Aorta (tissue), 5 donors: ENCODE measurements at regions not wholly inside any gene's neighbourhood (a gene's known extent, or its start where the extent isn't known, plus 50 kb on each side); places are given as distances from the start of the nearest gene placed in this dataset.

ENCODE experiments used
- ATAC-seq: fragments of 200-7000 bp; cut with Tn5 transposase; one replicate; pipeline ENCODE4 v1.9.1; 2022; ENCODE audit warnings: moderate library complexity; ENCODE audit not compliant: low FRiP score
- DNase-seq, 2 donors: peaks; one replicate each; pipeline ENCODE4 v3.0.0-alpha.2; 2020
- H3K27ac ChIP-seq, 2 donors: one replicate each; pipeline ENCODE4 v1.5.1; 2013; ENCODE audit warnings: low read length in 2 of 2, mild to moderate bottlenecking in 2 of 2, moderate library complexity in 2 of 2, control low read depth in 1 of 2, inconsistent platforms in 1 of 2, low read depth in 1 of 2
- H3K27me3 ChIP-seq, 2 donors: one replicate each; pipeline ENCODE4 v1.6.1; 2013; ENCODE audit warnings: control low read depth in 1 of 2, low read length in 1 of 2, mild to moderate bottlenecking in 1 of 2, moderate library complexity in 1 of 2; ENCODE audit not compliant: insufficient read depth in 2 of 2, control insufficient read depth in 1 of 2
- H3K36me3 ChIP-seq, 2 donors: one replicate each; pipeline ENCODE4 v1.6.1; 2013; ENCODE audit warnings: control low read depth in 1 of 2, low read length in 1 of 2, mild to moderate bottlenecking in 1 of 2; ENCODE audit not compliant: insufficient read depth in 2 of 2, control insufficient read depth in 1 of 2
- H3K4me1 ChIP-seq, 2 donors: one replicate each; pipeline ENCODE4 v1.6.1; 2013; ENCODE audit warnings: low read length in 2 of 2, control low read depth in 1 of 2, mild to moderate bottlenecking in 1 of 2, moderate library complexity in 1 of 2; ENCODE audit not compliant: insufficient read depth in 2 of 2, control insufficient read depth in 1 of 2
- H3K4me3 ChIP-seq, 2 donors: one replicate each; pipeline ENCODE4 v1.5.1; 2013; ENCODE audit warnings: low read length in 2 of 2, control low read depth in 1 of 2, mild to moderate bottlenecking in 1 of 2
- H3K9me3 ChIP-seq: one replicate; pipeline ENCODE4 v1.6.1; 2013; ENCODE audit warnings: mild to moderate bottlenecking, low read length; ENCODE audit not compliant: control insufficient read depth
- WGBS, 2 donors: extraction: QIAGEN DNeasy Blood & Tissue Kit; methylation state at CpG; one replicate each; pipeline ENCODE4 v1.1.7; 2013; 5-methylcytosine and 5-hydroxymethylcytosine counted together
- intact Hi-C, 2 donors: fragments of 100-400 bp; cut with DNase I; formaldehyde crosslinking; loops; one replicate each; pipeline versions ENCODE4 v1.14.2 to v1.15.0; 2022
- donor health status: healthy with polysubstance abuse.
- donor health status: Bipolar disorder and iron deficiency.
- donor health status: DM: no; HTN: no; CAD: no.
- donor health status: DM: no; HTN: no; CAD: no.
- donor health status: DM: yes; HTN: yes; CAD: no.

DNA sequence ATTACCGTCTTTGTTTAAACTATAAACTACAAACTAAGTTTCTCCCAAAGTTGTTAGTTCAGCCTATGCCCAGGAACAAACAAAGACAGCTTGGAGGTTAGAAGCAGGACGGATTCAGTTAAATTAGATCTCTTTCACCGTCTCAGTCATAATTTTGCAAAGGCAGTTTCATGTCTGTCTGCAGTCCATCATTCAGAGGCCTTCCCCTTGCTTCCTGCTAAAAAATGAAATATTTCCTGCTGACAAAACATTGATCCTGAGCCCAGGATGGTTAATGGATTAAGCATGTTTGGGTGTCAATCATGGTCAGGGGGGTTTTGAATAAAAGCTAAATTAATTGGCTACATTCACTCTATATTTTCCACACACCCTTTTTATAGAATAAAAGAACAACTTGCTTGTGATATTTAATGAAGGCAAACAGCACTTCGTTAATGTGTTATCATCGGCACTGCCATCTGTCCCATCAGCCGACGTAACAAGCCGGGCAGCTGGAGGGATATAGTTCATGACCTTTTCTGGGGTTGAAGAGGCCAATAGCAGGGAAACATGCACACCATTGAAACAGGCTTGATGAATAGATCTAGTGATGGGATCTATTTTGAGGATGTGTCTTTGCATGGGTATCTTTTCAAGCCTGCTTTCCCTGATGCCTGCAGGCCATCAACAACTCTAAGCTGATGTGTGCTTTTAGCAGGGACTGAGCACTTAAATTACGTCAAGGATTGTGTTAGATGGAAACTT lies 521.3 kb upstream of the TMEM132C start:
- Histone ChIP-seq H3K27me3 (no peaks in the 10 kb centered on the region), H3K9me3 (no peaks in the 10 kb centered on the region), H3K27ac (no peak overlapping the region), H3K36me3 (no peaks in the 10 kb centered on the region), H3K4me3 (no peak overlapping the region), H3K4me1 (no peaks in the 10 kb centered on the region)
- WGBS, 2 donors = 54 to 60% methylated on average over 9 of the region's 9 CpGs
- ATAC-seq (no peak), DNase-seq (no peak)
- intact Hi-C loops = no loop called here

DNA sequence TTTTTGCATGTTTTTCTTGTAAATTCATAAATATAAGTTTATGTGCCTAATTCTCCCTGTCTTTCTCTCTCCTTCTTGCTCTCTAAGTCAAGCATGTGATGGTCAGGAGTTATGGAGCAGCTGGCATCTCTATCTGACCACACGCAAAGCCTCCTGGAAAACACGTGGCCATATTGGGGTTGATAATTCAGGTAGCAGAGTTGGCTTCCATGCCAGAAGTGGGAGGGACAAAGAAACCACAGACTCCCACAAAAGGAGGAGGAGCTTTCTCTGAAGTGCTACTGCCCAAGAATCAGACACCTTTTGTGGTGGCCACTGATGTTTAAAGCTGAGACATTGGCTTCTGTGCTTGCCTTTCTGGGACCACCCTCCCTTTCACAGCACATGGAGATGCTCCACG lies 517.6 kb upstream of the TMEM132C start:
- H3K4me3 ChIP-seq = no peak overlapping the region
- WGBS, 2 donors = 82 to 87% methylated on average over 3 of the region's 3 CpGs

DNA sequence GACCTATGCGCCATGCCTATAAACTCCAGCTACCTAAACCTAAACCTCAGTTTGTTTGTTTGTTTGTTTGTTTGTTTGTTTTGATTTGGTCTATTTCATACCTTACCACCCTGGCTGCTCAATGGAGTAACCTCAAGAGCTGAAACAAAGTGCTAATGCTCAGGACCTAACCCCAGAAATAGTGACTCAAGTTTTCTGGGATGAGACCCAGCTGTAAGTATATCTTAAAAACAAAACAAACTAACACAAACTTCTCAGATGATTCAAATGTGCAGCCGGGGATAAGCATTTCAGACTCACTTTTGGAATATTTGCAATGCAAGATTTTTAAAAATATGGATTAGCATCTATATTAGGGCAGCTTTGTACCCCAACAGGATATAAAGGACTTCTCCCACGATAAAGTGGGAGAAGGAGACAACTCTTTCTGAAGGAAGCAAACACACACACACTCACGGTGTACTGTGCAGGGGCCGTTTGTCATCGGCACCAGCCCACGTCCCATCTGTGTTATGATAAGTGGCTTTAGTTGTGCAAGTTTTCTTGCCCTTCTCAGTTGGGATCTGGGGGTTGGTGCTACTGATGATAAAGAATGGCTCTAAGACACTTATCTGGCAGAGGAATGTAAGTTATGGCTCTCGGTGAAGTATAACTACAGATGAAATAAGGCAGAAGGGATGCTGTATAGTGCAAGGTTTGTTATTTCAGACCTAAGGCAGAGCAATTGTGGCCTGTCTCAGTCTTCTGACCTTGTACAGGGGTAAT lies 516.7 kb upstream of the TMEM132C start:
- H3K9me3 ChIP-seq = no peaks in the 10 kb centered on the region
- no peak overlapping the region for H3K27ac ChIP-seq
- intact Hi-C loops = no loop called here
- H3K27me3 ChIP-seq = no peaks in the 10 kb centered on the region
- no peak overlapping the region for H3K4me3 ChIP-seq
- no peak for DNase-seq
- no peak for ATAC-seq
- no peaks in the 10 kb centered on the region for H3K4me1 ChIP-seq
- H3K36me3 ChIP-seq = no peaks in the 10 kb centered on the region
- 23 to 25% methylated on average over 8 of the region's 8 CpGs for WGBS, 2 donors

More for the DNA sequence above, 517.6 kb upstream of the TMEM132C start:
- intact Hi-C loops = no loop called here
- Histone ChIP-seq H3K36me3 (no peaks in the 10 kb centered on the region), H3K4me1 (no peaks in the 10 kb centered on the region), H3K9me3 (no peaks in the 10 kb centered on the region), H3K27me3 (no peaks in the 10 kb centered on the region), H3K27ac (no peak overlapping the region)
- DNase-seq = no peak
- ATAC-seq = no peak

DNA sequence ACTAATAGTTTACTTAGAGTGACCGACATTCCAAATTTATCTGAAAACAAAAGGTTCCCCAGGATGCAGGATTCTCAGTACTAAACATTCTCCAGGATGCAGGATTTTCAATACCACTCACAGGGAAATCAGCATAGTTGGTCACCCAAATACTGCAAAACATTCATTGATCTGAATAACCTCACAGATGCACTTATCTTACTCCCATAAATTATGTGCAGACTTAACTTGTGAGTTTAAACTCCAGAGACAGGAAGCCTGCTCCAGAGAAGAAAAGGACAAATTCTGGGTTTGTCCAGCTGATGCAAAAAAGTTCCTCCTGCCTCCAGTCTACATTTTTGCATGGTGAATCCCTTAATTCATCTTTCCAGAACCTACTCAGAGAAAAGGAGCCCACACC lies 514.2 kb upstream of the TMEM132C start:
- no peaks in the 10 kb centered on the region for H3K4me1 ChIP-seq
- H3K27me3 ChIP-seq = no peaks in the 10 kb centered on the region
- no peak overlapping the region for H3K4me3 ChIP-seq
- no peaks in the 10 kb centered on the region for H3K36me3 ChIP-seq
- intact Hi-C loops = no loop called here
- no peak for DNase-seq
- no peak overlapping the region for H3K27ac ChIP-seq
- no peaks in the 10 kb centered on the region for H3K9me3 ChIP-seq
- no peak for ATAC-seq
- 50 to 57% methylated on average over 1 of the region's 1 CpG for WGBS, 2 donors

DNA sequence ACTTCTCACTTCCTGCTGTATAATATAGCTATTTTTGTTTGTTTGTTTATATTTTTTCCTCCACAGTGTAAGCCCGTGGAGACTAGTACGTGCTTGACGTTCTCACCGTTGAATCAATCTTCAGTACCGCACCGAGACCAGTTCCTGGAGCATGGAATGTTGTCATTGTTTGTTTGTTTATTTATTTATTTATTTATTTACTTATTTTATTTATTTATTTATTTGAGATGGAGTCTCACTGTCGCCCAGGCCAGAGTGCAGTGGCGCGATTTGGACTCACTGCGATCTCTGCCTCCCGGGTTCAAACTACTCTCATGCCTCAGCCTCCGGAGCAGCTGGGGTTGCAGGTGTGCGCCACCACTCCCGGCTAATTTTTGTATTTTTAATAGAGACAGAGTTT lies 506.6 kb upstream of the TMEM132C start:
- Histone ChIP-seq H3K27ac (no peak overlapping the region), H3K4me1 (no peaks in the 10 kb centered on the region), H3K9me3 (no peaks in the 10 kb centered on the region), H3K4me3 (no peak overlapping the region), H3K36me3 (no peaks in the 10 kb centered on the region), H3K27me3 (no peaks in the 10 kb centered on the region)
- WGBS, 2 donors = 94 to 96% methylated on average over 14 of the region's 14 CpGs
- intact Hi-C loops = no loop called here
- ATAC-seq (no peak), DNase-seq (no peak)

DNA sequence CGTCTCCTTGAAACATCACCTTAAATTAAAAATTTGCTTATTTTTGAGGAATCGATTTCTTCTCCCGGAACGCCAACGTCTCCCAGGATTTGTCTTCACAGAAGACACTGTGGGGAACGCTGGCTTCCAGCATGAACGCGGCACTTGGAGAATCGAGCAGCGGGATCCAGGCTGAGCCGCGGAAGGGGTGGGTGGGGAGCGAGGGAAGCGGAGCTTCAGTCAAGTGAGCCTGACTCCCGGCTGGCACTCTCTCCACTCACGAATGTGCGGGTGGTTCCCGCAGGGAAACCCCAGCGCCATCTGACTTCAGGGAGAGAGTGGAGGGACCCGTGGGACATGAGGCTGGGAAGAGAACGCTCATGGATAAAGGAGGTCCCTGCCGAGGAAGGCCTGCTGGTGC lies 506.0 kb upstream of the TMEM132C start:
- Histone ChIP-seq H3K27ac (no peak overlapping the region), H3K9me3 (no peaks in the 10 kb centered on the region), H3K36me3 (no peaks in the 10 kb centered on the region), H3K27me3 (no peaks in the 10 kb centered on the region), H3K4me3 (no peak overlapping the region), H3K4me1 (no peaks in the 10 kb centered on the region)
- no peak for ATAC-seq
- intact Hi-C loops = no loop called here
- DNase-seq = no peak
- WGBS, 2 donors = 94 to 96% methylated on average over 22 of the region's 22 CpGs

DNA sequence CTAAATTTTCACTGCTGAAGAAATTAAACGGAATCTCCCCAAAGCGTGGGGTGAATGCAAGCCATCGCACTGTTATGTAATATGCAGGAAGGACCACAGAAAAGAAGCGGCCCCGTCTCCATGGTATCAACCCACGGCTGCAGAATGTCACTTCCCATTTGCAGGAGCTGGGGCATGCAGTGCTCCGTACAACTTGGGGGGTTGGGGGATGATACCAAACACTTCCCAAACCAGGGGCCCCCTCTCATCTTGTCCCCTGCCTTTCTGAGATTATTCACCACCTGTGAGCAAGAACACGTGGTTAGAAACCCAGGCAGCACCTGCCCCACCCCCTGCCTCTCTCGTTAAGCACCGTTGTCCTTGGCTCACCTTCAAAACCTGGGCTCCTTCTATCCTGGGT lies 505.1 kb upstream of the TMEM132C start:
- no peak for ATAC-seq
- DNase-seq = no peak
- no peaks in the 10 kb centered on the region for H3K9me3 ChIP-seq
- H3K27ac ChIP-seq = no peak overlapping the region
- 40 to 42% methylated on average over 10 of the region's 10 CpGs for whole genome bisulfite sequencing, 2 donors
- H3K4me3 ChIP-seq = no peak overlapping the region
- H3K4me1 ChIP-seq = no peaks in the 10 kb centered on the region
- no peaks in the 10 kb centered on the region for H3K27me3 ChIP-seq
- intact Hi-C loops = no loop called here
- no peaks in the 10 kb centered on the region for H3K36me3 ChIP-seq

DNA sequence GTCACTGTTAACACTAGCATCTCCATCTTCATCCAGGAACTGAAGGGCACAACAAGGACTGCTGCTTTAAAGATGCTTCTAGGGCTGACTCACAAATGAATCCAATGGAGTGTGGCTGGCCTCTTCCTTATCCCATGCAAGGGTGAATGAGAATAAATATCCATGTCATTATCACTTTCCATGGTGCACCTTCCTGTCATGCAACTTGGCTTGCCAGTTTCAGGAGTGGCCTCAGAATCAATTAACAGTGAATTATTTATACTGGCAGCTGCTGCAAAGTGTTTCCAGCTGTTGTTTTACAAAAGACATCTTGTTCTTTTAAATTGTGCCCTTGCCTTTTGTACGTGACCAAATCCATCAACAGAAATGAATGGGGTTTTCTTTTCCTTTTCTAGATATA lies 499.3 kb upstream of the TMEM132C start:
- WGBS, 2 donors = 17 to 19% methylated on average over 1 of the region's 1 CpG
- no peaks in the 10 kb centered on the region for H3K36me3 ChIP-seq
- peaks cover 1% of the 10 kb centered on the region for H3K9me3 ChIP-seq
- no peaks in the 10 kb centered on the region for H3K27me3 ChIP-seq
- ATAC-seq (no peak), DNase-seq (no peak)
- intact Hi-C loops = no loop called here
- no peak overlapping the region for H3K27ac ChIP-seq
- H3K4me3 ChIP-seq = no peak overlapping the region
- H3K4me1 ChIP-seq = no peaks in the 10 kb centered on the region

DNA sequence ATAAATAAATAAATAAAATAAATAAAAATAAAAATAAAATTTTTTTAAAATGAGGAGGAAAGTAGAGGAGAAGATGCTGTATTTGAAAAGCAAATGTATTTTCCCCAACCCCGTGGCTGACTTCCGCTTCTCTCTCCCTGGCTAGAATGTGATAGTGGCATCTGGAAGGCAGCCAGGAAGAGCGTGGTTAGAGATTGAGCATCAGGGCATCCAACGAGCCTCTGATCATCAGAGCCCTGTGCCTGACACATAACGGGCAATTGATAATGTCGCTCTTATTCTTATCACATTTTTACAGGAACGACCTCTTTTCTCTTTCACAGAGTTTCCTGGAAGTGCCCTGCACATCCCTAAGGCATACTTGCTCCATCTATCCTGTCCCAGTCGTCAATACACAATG lies 496.9 kb upstream of the TMEM132C start:
- no peak overlapping the region for H3K4me3 ChIP-seq
- H3K27me3 ChIP-seq = no peaks in the 10 kb centered on the region
- 77 to 78% methylated on average over 8 of the region's 8 CpGs for WGBS, 2 donors
- H3K4me1 ChIP-seq = no peaks in the 10 kb centered on the region
- no peak overlapping the region for H3K27ac ChIP-seq
- ATAC-seq = no peak
- intact Hi-C loops = no loop called here
- H3K9me3 ChIP-seq = peaks cover 1% of the 10 kb centered on the region
- no peaks in the 10 kb centered on the region for H3K36me3 ChIP-seq
- no peak for DNase-seq
